ENCODE measurements at regions not wholly inside any gene's neighbourhood (a gene's known extent, or its start where the extent isn't known, plus 50 kb on each side); places are given as distances from the start of the nearest gene placed in this dataset.
"Not testable (repeated sequence)": the region's sequence is repeated elsewhere in the genome, so short reads cannot be mapped to it uniquely, and the experiment has no call there.

GRCh38 chr13:50229960-50230661 is 214.9 kb downstream of the KCNRG start:
- no peak for DNase-seq (ENCODE audit: low read depth)

DNA sequence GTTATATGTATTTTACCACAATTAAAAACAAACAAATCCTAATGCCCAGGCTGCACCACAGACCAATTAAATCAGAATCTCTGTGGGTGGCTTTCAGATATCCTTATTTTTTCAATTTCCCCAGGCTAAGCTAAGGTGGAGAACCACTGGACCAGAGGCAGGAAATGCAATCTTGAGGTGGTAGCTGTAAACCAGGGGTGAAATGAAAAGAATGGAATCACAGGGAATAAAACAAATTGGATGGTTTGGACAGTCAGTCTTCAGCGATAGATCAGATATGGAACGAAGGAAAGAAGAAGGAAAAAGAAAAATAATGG is 215.4 kb downstream of the KCNRG start:
- DNase-seq (ENCODE audit: low read depth), result no peak

- not testable (repeated sequence) for DNase-seq (ENCODE audit: low read depth)
Measured at GRCh38 chr13:50233574-50233973, 218.3 kb downstream of the KCNRG start.

DNA sequence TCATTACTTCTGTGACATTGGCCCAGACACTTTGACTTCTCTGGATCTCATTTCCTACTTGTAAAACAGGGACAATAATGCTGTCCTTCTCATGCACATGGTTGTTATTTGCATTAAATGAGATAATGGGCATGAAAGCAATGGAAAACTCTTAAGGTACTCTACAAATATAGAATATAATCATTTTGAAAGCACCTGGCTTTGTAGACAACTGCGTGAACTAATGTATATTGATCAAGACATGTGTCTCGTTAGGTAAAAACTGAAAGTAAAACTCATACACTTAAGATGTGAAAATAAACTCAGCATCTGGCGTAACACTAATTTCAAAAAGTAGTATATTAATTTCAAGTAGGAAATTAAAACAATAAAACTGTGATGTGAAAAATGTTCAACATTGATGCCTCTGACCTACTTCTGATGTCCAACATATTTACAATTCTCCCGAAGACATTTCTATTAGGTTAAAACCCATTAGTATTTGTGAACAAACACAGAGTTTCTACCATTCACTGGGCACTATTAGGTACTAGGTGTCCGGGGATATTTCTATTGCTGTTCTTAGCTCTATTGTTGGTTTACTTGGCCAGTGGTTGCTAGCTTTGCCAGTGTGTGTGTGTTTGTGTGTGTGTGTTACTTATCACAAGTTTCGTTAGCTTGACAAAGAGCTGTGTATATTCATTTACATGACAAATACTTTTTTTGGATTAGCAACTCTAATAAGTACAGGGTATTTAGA is 220.5 kb downstream of the KCNRG start:
- no peak for DNase-seq (ENCODE audit: low read depth)

DNA sequence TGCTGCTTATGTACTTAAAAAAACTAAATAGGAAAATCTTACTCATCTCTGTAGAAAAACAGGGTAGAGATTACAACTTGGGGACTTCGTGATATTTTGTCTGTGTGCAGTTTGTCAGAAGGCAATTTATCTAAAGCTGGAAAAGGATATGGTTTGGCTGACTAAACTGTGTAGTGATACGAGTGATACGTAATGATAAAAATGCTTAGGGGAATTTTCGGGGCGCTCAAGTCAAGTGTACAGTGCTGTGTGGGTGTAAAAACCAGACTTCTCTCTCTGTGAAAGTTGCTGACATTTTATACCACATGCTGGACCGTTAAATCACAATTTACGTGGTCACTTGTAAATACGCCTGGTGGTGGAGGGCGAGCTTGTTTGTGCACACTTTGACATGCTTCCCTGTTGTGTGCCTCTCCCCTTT is 221.7 kb downstream of the KCNRG start:
- no peak for DNase-seq (ENCODE audit: low read depth)

GRCh38 chr13:50238922-50239321 is 223.7 kb downstream of the KCNRG start:
- no peak for DNase-seq (ENCODE audit: low read depth)

GRCh38 chr13:50241479-50241878 is 226.2 kb downstream of the KCNRG start:
- no peak for DNase-seq (ENCODE audit: low read depth)

GRCh38 chr13:50243931-50244330 is 228.7 kb downstream of the KCNRG start:
- DNase-seq (ENCODE audit: low read depth), result no peak

- DNase-seq (ENCODE audit: low read depth), result no peak
Measured at GRCh38 chr13:50244355-50244712, 229.1 kb downstream of the KCNRG start.

- no peak for DNase-seq (ENCODE audit: low read depth)
Measured at GRCh38 chr13:50244713-50245574, 229.7 kb downstream of the KCNRG start.

DNA sequence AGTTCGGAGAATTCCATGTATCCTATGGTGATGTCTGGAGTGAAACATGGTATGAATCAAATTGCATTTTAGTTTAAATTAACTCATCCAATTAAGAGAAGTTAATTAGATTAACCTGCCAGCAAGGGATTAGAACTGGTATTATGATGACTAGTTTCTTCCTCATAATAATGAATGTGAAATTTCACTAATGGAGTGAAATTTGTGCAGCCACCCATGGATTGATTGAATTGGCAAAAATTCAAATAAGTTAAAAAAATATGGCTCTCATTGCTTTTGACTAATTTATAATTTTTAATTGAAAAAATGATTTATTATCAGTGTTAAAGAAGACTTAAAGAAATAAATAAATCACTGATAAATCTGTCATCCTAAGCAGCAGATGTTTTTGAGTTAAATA is 232.0 kb downstream of the KCNRG start:
- DNase-seq (ENCODE audit: low read depth), result no peak

DNA sequence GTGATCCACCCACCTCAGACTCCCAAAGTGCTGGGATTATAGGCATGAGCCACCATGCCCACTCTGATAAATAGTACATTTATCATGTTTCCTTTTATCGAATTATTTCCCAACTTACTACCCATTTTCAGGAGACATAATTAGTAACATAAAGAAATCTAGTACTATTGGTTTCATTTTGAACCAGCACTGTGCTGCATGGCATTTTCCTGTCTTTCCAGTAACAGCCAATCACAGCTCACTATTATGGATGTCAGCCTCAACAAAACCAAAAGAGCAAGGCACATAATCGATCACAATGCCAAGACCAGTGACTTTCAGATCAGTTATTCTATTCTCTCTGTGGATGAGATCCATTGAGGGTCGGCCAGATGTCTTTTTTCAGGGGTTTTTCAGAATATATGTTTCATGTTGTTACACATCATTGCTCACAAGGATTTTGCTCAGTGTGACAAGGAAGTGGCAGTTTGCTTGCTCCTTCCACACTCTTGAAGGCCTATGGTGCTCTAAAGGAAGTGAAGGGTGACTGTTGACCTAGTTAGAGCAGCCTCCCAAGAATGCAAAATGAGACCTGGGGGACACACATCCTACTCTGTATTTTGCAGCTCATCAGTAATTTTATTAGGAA is 233.4 kb downstream of the KCNRG start:
- no peak for DNase-seq (ENCODE audit: low read depth)

DNA sequence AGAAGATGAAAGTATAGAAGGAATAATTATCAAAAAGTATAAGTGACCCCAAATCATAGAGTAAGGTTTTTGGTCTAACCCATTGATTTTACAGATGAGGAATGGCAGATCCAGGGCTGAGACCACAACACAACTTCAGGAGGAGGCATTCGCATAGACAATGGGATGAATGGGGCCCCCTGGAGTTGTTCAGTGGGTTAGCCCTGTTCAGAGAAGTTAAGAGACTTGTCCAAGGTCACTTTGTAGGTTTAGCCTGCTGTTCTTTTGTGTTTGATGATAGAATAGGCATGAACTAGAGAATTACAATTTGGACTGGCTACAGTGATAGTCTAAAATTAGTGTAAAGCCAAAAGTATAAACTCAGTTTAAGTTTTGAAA is 233.9 kb downstream of the KCNRG start:
- no peak for DNase-seq (ENCODE audit: low read depth)

GRCh38 chr13:50250401-50250800 is 235.2 kb downstream of the KCNRG start:
- no peak for DNase-seq (ENCODE audit: low read depth)

DNA sequence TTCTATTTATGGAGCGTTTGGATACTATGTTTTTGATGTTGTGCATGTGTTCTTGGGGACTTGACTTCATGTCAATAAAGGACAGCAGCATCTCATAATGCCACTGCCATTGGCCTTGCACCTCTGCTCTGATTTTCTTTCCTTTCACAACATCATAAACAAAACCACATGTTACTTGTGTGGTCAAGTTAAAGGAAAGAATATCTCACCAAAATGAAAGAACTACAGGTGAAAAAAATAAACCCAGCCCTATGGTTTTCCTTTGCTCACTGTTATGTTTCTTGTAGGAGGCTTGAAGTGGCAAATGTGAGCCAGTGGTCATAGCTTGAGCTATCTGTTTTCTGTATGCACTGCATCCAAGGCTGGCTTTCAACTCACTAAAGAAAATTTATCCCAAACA is 240.4 kb downstream of the KCNRG start:
- DNase-seq (ENCODE audit: low read depth), result no peak

GRCh38 chr13:50256536-50257321 is 241.5 kb downstream of the KCNRG start:
- DNase-seq (ENCODE audit: low read depth), result not testable (repeated sequence)

- no peak for DNase-seq (ENCODE audit: low read depth)
Measured at GRCh38 chr13:50257646-50258045, 242.4 kb downstream of the KCNRG start.

DNA sequence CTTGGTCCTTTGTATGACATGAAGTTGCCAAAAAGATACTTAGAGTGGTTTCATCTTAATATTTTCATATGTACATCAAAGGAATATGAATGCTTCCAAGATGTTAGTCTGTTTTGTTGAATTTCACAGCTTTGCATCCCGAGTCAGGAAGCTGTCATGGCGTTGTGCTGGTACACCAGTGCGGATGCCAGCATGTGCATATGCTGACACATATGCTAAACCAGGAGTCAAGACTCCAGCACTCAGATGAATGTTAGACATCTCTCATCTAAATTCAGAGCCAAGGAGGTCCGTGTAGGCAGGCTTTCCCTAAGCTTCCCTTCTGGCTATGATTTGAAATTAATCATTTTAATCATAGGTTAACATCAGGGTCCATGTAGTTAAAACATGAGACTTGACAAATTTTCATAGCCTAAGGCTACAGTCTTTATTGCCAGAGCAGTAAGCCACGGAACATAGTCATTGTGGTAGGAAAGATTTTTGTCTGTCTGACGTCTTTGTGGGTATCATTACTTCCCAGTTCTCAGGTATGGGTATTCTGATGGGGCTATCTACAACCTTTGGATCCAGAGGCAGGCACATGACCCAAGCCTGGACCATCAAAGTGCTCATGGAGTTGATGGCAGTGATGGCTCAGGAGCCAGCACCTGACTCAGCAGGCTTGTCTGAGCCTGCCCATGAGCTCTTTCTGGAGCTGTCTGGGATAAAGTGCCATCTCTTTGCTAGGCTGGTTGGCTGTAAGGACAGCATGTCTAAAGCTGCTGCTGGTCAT is 246.1 kb downstream of the KCNRG start:
- DNase-seq (ENCODE audit: low read depth), result no peak

DNA sequence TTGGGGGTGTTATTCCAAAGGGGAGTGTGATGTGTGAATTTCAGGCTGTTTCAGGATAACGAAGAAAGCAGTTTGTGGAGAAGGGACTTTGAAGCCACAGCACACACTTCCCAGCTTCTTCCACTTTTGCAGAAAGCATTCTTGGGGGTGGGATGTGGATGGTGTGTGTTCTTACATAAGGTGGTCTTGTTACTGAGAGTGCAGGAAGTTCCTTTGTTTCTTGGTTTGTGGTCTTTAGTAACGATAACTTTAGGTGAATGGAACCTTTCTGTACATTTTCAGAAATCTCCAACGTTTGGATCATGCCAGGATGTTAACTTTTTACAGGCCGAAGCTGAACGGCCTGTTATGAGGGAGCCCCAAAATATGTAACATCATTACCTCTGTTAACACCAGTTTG is 251.8 kb downstream of the KCNRG start:
- no peak for DNase-seq (ENCODE audit: low read depth)

- no peak for DNase-seq (ENCODE audit: low read depth)
Measured at GRCh38 chr13:50267917-50268316, 252.7 kb downstream of the KCNRG start.

- DNase-seq (ENCODE audit: low read depth), result no peak
Measured at GRCh38 chr13:50268500-50268899, 253.3 kb downstream of the KCNRG start.
